Suprapubic skin (tissue), 4 donors: ENCODE measurements at regions not wholly inside any gene's neighbourhood (a gene's known extent, or its start where the extent isn't known, plus 50 kb on each side); places are given as distances from the start of the nearest gene placed in this dataset.

Experiments used
- CTCF ChIP-seq, 2 donors: fragments of 200-600 bp in 1 of 2; fragments of 450-650 bp in 1 of 2; sonication (generic) in 1 of 2; IDR thresholded peaks; one replicate each; pipeline ENCODE4 v1.5.1; 2016 to 2019; ENCODE audit warnings: antibody characterized with exemption in 2 of 2, mild to moderate bottlenecking in 1 of 2, moderate library complexity in 1 of 2
- EP300 ChIP-seq: sonication (generic); formaldehyde crosslinking; IDR thresholded peaks from one replicate; pipeline ENCODE4 v1.6.1; 2017; ENCODE audit warnings: antibody characterized with exemption
- POLR2A ChIP-seq, 2 donors: fragments of 450-650 bp; IDR thresholded peaks; one replicate each; pipeline ENCODE4 v1.6.1; 2017; ENCODE audit warnings: antibody characterized with exemption in 2 of 2, mild to moderate bottlenecking in 2 of 2, moderate library complexity in 2 of 2
- POLR2AphosphoS5 ChIP-seq, 3 donors: sonication (generic); formaldehyde crosslinking; IDR thresholded peaks; one replicate each; pipeline ENCODE4 v1.6.1; 2017; ENCODE audit warnings: antibody characterized with exemption in 3 of 3

GRCh38 chr7:112907658-112908057 lies 117.5 kb upstream of the TMEM168 start:
- TF ChIP-seq CTCF (IDR thresholded peaks at IDR 0.05) (no peak), EP300 (no peak), POLR2AphosphoS5 (IDR thresholded peaks at IDR 0.05) (no peak), POLR2A (IDR thresholded peaks at IDR 0.05) (no peak)
